ENCODE measurements at regions not wholly inside any gene's neighbourhood (a gene's known extent, or its start where the extent isn't known, plus 50 kb on each side); places are given as distances from the start of the nearest gene placed in this dataset.

DNA sequence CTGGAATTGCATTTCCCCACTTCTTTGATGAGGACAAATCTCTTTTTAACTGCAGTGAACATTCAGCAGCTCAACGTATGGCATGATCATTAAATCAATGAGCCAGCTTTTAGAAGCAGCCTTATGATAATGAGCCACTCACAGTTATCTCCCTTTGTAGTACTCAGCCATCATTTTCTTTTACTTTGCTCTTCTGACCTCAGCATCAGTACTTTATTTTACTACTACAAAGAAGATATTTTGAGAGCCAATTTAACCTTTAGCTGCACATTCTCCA is 250.0 kb upstream of the CLEC14A start:
- no peaks in the 10 kb centered on the region for H3K4me1 Mint-ChIP-seq (ENCODE audit: low read depth, unreplicated experiment)
- H3K4me3 ChIP-seq (ENCODE audit: insufficient read depth, low read depth, low read length): no peak overlapping the region
- H3K4me2 ChIP-seq (ENCODE audit: low read length): no peak overlapping the region
- H3K27me3 ChIP-seq (ENCODE audit: insufficient read depth, low read length): no peaks in the 10 kb centered on the region
- DNase-seq (ENCODE audit: low read depth) (no peak), FAIRE-seq (no peak)
- no peak overlapping the region for H3K9ac ChIP-seq (ENCODE audit: low read length)
- H3K9me3 Mint-ChIP-seq (ENCODE audit: unreplicated experiment): no peaks in the 10 kb centered on the region
- no peak overlapping the region for H3K4me3 Mint-ChIP-seq (ENCODE audit: unreplicated experiment)
- H3K79me2 ChIP-seq (ENCODE audit: insufficient read depth, low read length): no peaks in the 10 kb centered on the region
- no peaks in the 10 kb centered on the region for H4K20me1 ChIP-seq (ENCODE audit: insufficient read depth, low read length)
- no peak overlapping the region for H2AFZ ChIP-seq (ENCODE audit: low read depth, low read length)
- H3K27ac Mint-ChIP-seq (ENCODE audit: unreplicated experiment): no peak overlapping the region
- H3K36me3 ChIP-seq (ENCODE audit: insufficient read depth, low read length): no peaks in the 10 kb centered on the region
- no peaks in the 10 kb centered on the region for H3K9me3 ChIP-seq (ENCODE audit: insufficient read depth, low read depth, low read length)
- H3K4me1 ChIP-seq (ENCODE audit: insufficient read depth, low read length): no peaks in the 10 kb centered on the region
- no peak overlapping the region for H3K27ac ChIP-seq (ENCODE audit: low read depth, low read length)
- no peak for TF ChIP-seq EZH2 (IDR thresholded peaks at IDR 0.05; ENCODE audit: insufficient read depth, low read length)
- TF ChIP-seq, protein P1, sequence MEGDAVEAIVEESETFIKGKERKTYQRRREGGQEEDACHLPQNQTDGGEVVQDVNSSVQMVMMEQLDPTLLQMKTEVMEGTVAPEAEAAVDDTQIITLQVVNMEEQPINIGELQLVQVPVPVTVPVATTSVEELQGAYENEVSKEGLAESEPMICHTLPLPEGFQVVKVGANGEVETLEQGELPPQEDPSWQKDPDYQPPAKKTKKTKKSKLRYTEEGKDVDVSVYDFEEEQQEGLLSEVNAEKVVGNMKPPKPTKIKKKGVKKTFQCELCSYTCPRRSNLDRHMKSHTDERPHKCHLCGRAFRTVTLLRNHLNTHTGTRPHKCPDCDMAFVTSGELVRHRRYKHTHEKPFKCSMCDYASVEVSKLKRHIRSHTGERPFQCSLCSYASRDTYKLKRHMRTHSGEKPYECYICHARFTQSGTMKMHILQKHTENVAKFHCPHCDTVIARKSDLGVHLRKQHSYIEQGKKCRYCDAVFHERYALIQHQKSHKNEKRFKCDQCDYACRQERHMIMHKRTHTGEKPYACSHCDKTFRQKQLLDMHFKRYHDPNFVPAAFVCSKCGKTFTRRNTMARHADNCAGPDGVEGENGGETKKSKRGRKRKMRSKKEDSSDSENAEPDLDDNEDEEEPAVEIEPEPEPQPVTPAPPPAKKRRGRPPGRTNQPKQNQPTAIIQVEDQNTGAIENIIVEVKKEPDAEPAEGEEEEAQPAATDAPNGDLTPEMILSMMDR (IDR thresholded peaks at IDR 0.05; ENCODE audit: insufficient read depth, low read depth, low read length): no peak
- no peaks in the 10 kb centered on the region for H3K36me3 Mint-ChIP-seq (ENCODE audit: low read depth, unreplicated experiment)
- H3K27me3 Mint-ChIP-seq (ENCODE audit: low read depth, unreplicated experiment): no peaks in the 10 kb centered on the region

DNA sequence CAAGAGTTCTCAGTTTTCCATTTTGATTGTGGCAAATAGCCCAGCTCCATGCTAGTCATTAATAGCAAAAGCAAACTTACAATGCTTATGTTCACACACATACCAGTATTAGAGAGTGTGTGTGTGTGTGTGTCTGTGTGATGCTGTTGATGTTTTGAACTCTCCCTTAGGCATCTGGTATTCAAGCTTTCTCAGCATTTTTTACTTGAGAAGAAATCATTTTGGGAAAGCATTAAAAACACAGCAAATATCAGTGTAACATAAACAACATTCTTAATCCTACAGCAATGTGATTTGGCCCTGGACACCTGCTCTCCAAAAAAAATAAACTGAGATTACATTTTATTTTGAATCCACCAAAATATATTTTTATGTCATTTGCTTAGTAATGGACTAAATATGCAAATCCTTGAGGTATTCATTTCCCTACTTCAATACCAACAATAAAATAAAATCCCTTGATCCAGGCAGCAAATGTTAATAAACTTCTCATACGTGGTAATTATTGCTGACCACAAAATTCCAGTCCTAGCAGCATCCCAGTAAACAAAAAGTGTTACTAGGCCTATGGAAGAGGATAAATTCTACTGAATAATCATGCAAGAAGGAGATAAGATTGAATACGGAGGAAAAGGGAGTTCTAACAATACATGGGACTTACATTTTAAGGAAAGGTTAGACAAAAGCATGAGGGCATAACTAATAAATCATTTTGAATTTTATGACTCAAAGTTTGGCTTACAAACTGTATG is 249.5 kb upstream of the CLEC14A start:
- no peaks in the 10 kb centered on the region for H4K20me1 ChIP-seq (ENCODE audit: insufficient read depth, low read length)
- Mint-ChIP-seq H3K4me1 (ENCODE audit: low read depth, unreplicated experiment) (no peaks in the 10 kb centered on the region), H3K27me3 (ENCODE audit: low read depth, unreplicated experiment) (no peaks in the 10 kb centered on the region), H3K36me3 (ENCODE audit: low read depth, unreplicated experiment) (no peaks in the 10 kb centered on the region), H3K27ac (ENCODE audit: unreplicated experiment) (no peak overlapping the region), H3K4me3 (ENCODE audit: unreplicated experiment) (no peak overlapping the region), H3K9me3 (ENCODE audit: unreplicated experiment) (no peaks in the 10 kb centered on the region)
- no peak overlapping the region for H3K4me2 ChIP-seq (ENCODE audit: low read length)
- no peaks in the 10 kb centered on the region for H3K9me3 ChIP-seq (ENCODE audit: insufficient read depth, low read depth, low read length)
- no peak overlapping the region for H3K4me3 ChIP-seq (ENCODE audit: insufficient read depth, low read depth, low read length)
- no peaks in the 10 kb centered on the region for H3K36me3 ChIP-seq (ENCODE audit: insufficient read depth, low read length)
- H2AFZ ChIP-seq (ENCODE audit: low read depth, low read length): no peak overlapping the region
- H3K79me2 ChIP-seq (ENCODE audit: insufficient read depth, low read length): no peaks in the 10 kb centered on the region
- peak; percentile 60 for FAIRE-seq
- no peak for TF ChIP-seq EZH2 (IDR thresholded peaks at IDR 0.05; ENCODE audit: insufficient read depth, low read length)
- TF ChIP-seq, protein P1 (IDR thresholded peaks at IDR 0.05; ENCODE audit: insufficient read depth, low read depth, low read length): no peak
- no peaks in the 10 kb centered on the region for H3K27me3 ChIP-seq (ENCODE audit: insufficient read depth, low read length)
- DNase-seq (ENCODE audit: low read depth): peak; percentile 26
- H3K27ac ChIP-seq (ENCODE audit: low read depth, low read length): no peak overlapping the region
- H3K9ac ChIP-seq (ENCODE audit: low read length): no peak overlapping the region
- H3K4me1 ChIP-seq (ENCODE audit: insufficient read depth, low read length): no peaks in the 10 kb centered on the region

DNA sequence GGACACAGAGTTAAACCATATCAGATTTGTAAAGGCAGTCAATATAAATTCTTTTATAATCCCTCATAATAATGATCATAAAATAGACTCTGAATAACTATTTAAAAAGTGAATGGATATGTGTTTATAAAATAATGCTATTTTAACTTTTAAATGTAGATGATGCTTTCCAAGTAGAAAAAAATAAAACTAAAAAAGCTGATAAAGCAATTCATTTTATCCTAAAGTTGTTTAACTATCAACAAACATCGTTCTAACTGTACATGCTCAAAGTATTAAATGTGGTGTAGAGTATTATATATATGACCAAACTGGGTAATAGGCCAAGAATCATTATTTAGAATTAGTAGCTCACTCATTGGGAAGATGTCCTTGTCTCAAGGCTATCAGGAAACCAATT is 248.3 kb upstream of the CLEC14A start:
- Histone ChIP-seq H3K27ac (ENCODE audit: low read depth, low read length) (no peak overlapping the region), H3K4me2 (ENCODE audit: low read length) (no peak overlapping the region), H3K79me2 (ENCODE audit: insufficient read depth, low read length) (no peaks in the 10 kb centered on the region), H3K4me1 (ENCODE audit: insufficient read depth, low read length) (no peaks in the 10 kb centered on the region), H4K20me1 (ENCODE audit: insufficient read depth, low read length) (no peaks in the 10 kb centered on the region), H3K27me3 (ENCODE audit: insufficient read depth, low read length) (no peaks in the 10 kb centered on the region), H2AFZ (ENCODE audit: low read depth, low read length) (no peak overlapping the region), H3K4me3 (ENCODE audit: insufficient read depth, low read depth, low read length) (no peak overlapping the region), H3K9ac (ENCODE audit: low read length) (no peak overlapping the region), H3K9me3 (ENCODE audit: insufficient read depth, low read depth, low read length) (no peaks in the 10 kb centered on the region), H3K36me3 (ENCODE audit: insufficient read depth, low read length) (no peaks in the 10 kb centered on the region)
- TF ChIP-seq, protein P1 (IDR thresholded peaks at IDR 0.05; ENCODE audit: insufficient read depth, low read depth, low read length): no peak
- no peak for TF ChIP-seq EZH2 (IDR thresholded peaks at IDR 0.05; ENCODE audit: insufficient read depth, low read length)
- Mint-ChIP-seq H3K9me3 (ENCODE audit: unreplicated experiment) (no peaks in the 10 kb centered on the region), H3K36me3 (ENCODE audit: low read depth, unreplicated experiment) (no peaks in the 10 kb centered on the region), H3K4me3 (ENCODE audit: unreplicated experiment) (no peak overlapping the region), H3K27me3 (ENCODE audit: low read depth, unreplicated experiment) (no peaks in the 10 kb centered on the region), H3K27ac (ENCODE audit: unreplicated experiment) (no peak overlapping the region), H3K4me1 (ENCODE audit: low read depth, unreplicated experiment) (no peaks in the 10 kb centered on the region)
- no peak for DNase-seq (ENCODE audit: low read depth)
- no peak for FAIRE-seq
